Head of caudate nucleus (tissue), 42 donors: ENCODE measurements at regions not wholly inside any gene's neighbourhood (a gene's known extent, or its start where the extent isn't known, plus 50 kb on each side); places are given as distances from the start of the nearest gene placed in this dataset.

Experiments
- DNase-seq, 42 donors: peaks; one replicate each; pipeline versions ENCODE4 v3.0.0 to v3.0.0-alpha.2; 2020 to 2021; ENCODE audit warnings: mixed read lengths in 7 of 42
- intact Hi-C: fragments of 100-400 bp; cut with DNase I; formaldehyde crosslinking; loops from one replicate; pipeline ENCODE4 v1.15.0; 2022

- intact Hi-C loops, result no loop called here
- no peak for DNase-seq
These were observed 485.4 kb downstream of the IRX1 start for GRCh38 chr5:4081059-4081458.

GRCh38 chr5:4081466-4081865 is 485.8 kb downstream of the IRX1 start:
- intact Hi-C loops, result no loop called here
- no peak for DNase-seq

DNA sequence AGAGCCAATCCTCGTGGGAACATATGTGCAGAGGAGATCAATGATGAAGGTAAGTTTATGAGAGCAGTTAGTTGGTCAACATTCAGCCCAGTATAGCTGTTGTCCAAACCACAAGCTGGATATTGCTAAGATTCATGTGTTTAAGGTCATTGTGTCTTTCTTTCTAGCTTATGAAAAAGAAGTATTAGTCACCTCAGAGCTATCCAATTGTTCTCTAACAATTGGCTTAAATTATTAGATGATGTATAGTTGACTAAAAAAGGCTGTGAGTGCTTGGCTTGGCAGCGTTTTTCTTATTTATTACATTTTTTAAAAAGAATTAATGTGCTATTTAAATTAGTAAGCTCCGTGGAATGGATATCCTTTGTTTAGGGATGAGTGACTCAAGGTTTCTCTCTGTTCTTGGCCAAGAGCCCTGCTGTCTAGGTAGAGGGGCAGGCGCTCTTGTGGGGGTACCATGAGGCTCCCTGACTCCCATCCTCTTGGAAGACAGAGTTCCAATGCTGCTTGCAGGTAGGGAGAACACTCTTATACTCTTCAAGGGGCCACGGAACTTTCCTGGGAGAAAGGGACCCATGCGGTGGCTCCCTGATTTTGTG is 487.4 kb downstream of the IRX1 start:
- intact Hi-C loops, result no loop called here
- no peak for DNase-seq

GRCh38 chr5:4083591-4084337 is 488.1 kb downstream of the IRX1 start:
- no peak for DNase-seq
- intact Hi-C loops, result no loop called here

- DNase-seq, result no peak
- intact Hi-C loops, result no loop called here
These were observed 490.4 kb downstream of the IRX1 start for GRCh38 chr5:4086081-4086480.

- no peak for DNase-seq
- intact Hi-C loops, result no loop called here
These were observed 491.5 kb downstream of the IRX1 start for GRCh38 chr5:4087110-4087509.

- no peak for DNase-seq
- intact Hi-C loops, result no loop called here
These were observed 493.5 kb downstream of the IRX1 start for GRCh38 chr5:4089087-4089486.

GRCh38 chr5:4093236-4093635 is 497.6 kb downstream of the IRX1 start:
- DNase-seq, result no peak

GRCh38 chr5:4093970-4094369 is 498.3 kb downstream of the IRX1 start:
- DNase-seq, result no peak
- intact Hi-C loops, result no loop called here

More at GRCh38 chr5:4093236-4093635, 497.6 kb downstream of the IRX1 start:
- intact Hi-C loops, result no loop called here

- intact Hi-C loops, result no loop called here
These were observed 500.4 kb downstream of the IRX1 start for GRCh38 chr5:4095918-4096630.

GRCh38 chr5:4097199-4097598 is 501.6 kb downstream of the IRX1 start:
- DNase-seq, result no peak
- intact Hi-C loops, result no loop called here

More at GRCh38 chr5:4095918-4096630, 500.4 kb downstream of the IRX1 start:
- DNase-seq, result no peak

DNA sequence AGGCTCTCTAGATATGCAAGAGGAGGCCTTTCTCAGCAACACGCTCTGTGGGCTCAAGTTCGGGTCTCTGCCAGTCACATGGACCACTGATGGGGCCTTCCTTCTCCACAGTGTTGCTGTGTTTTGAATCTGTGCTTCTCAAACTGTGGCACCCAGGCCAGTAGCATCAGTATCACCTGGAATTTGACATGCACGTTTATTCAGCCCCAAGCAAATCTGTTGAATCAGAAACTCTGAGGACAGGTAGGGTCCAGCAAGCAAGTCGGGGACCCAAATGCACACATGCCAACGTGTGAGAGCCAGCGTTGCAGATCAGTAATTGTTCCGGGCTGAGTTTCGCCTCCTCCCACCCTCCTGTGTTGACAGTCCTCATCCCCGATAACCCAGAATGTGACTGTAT is 502.6 kb downstream of the IRX1 start:
- no peak for DNase-seq
- intact Hi-C loops, result no loop called here

DNA sequence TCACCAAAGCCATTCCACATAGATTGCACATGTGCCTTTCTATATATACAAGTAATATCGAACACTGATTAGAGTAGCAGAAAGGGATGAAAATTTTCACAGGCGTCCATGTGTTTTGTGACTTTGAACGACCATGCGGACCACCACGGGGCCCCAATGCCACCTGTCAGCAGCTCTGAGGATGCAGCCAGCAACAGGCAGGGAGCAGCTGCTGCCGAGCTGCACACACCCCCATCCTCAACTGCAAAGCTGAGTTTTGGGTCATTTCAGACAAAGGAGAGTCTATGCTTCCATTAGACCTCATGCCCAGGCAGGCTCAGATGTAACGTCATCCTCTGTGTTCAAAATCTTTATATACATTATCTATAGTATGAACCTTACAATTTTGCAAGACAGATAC is 503.8 kb downstream of the IRX1 start:
- DNase-seq, result no peak
- intact Hi-C loops, result no loop called here

GRCh38 chr5:4100739-4101138 is 505.1 kb downstream of the IRX1 start:
- intact Hi-C loops, result no loop called here
- no peak for DNase-seq

- no peak for DNase-seq
- intact Hi-C loops, result no loop called here
These were observed 505.6 kb downstream of the IRX1 start for GRCh38 chr5:4101189-4101588.

DNA sequence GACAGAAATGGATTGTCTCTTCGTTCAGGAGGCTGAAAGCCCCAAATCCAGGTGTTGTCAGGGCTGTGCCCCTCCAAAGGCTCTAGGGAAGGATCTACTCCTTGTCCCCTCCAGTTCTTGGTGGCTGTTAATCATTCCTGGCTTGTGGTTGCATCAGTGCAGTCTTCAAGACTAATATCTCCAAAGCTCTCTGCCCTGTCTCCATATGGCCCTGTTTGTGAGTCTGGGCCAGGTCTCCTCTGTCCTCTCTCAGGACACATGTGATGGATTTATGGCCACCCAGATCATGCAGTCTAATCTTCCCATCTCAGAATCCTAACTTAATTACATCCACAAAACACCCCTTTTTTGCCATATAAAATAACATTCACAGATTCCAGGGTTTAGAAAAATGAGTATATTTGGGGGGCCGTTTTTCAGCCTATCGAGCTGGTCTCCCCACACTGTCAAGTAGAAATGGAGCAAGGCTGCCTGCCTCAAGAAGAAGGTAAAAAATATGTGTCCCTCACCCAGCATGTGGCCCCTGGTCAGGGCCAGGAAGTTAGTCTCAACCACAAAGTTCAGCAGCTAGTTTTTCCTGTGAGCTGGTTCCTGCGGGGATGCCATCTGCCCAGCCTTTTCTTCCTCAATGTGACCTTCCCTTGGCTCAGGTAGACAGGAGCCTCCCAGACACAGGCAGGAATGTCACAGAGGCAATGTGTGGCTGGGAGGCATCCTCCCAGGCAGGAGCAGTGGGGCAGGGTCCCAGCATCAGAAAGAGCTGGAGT is 509.4 kb downstream of the IRX1 start:
- DNase-seq, result no peak
- intact Hi-C loops, result no loop called here

GRCh38 chr5:4108690-4109089 is 513.1 kb downstream of the IRX1 start:
- DNase-seq, result no peak
- intact Hi-C loops, result no loop called here

DNA sequence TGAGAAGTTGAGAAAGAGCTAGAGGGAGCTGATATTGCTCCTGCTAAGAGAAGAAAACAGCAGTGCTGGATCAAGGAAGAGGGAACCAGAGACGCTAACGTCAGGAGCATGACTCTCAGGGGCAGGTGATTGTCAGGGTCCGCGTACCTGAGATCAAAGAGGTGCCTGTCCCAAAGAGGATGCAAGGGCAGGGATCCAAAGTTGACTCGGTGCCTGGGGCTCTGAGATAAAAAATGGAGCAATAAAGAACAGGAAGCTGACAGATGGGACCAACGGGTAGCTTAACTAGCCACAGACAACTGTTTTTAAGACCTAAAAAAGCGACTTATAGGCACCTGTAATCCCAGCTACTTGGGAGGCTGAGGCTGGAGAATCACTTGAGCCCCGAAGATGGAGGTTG is 517.8 kb downstream of the IRX1 start:
- intact Hi-C loops, result no loop called here
- no peak for DNase-seq

GRCh38 chr5:4113905-4114304 is 518.3 kb downstream of the IRX1 start:
- DNase-seq, result no peak
- intact Hi-C loops, result no loop called here

DNA sequence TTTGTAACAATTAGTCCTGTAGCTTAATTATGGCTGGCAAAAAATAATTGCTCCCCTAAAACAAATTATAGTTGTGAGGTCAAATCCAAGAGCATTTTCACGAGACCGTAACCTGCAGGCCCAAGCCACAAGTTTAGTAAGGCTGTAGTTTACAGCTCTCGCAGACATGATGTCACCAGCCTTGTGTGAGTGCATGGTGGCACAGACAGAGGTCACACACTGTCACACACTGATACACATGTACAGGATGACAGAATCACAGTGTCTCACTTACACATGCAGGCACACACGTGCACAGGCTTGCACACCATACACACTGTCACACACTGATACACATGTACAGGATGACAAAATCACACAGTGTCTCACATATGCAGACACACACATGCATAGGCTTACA is 518.8 kb downstream of the IRX1 start:
- intact Hi-C loops, result no loop called here
- DNase-seq, result no peak
